ENCODE measurements at regions not wholly inside any gene's neighbourhood (a gene's known extent, or its start where the extent isn't known, plus 50 kb on each side); places are given as distances from the start of the nearest gene placed in this dataset.

- Histone ChIP-seq H3K79me2 (ENCODE audit: insufficient read depth) (no peaks in the 10 kb centered on the region), H4K20me1 (ENCODE audit: insufficient read depth) (no peaks in the 10 kb centered on the region), H3K9me3 (ENCODE audit: low read depth) (no peaks in the 10 kb centered on the region), H3K4me3 (no peak overlapping the region), H3K9me2 (ENCODE audit: insufficient read depth) (no peaks in the 10 kb centered on the region), H3K27ac (no peak overlapping the region), H3K4me2 (ENCODE audit: unreplicated experiment) (no peak overlapping the region), H3K27me3 (replicated peaks; ENCODE audit: insufficient read depth) (no peaks in the 10 kb centered on the region), H3K4me1 (ENCODE audit: insufficient read depth) (no peaks in the 10 kb centered on the region), H2AFZ (no peak overlapping the region), H3K36me3 (ENCODE audit: low read depth) (no peaks in the 10 kb centered on the region), H3F3A (ENCODE audit: insufficient read depth) (no peaks in the 10 kb centered on the region), H3K9ac (no peak overlapping the region)
- in situ Hi-C loops (cut with MboI), result no loop called here
- 31 to 35% methylated on average over 3 of the region's 3 CpGs for WGBS, 2 experiments (ENCODE audit: low coverage in 1 of 2, low lambda C conversion rate in 2 of 2, missing lambda C conversion rate in 2 of 2)
- TF ChIP-seq EZH2phosphoT487 (IDR thresholded peaks at IDR 0.05; ENCODE audit: insufficient read depth, low read depth) (no peak), EZH2 (IDR thresholded peaks at IDR 0.05; ENCODE audit: insufficient read depth, poor library complexity, severe bottlenecking) (no peak)
- DNase-seq, result no peak
Measured at GRCh38 chr2:60292242-60292641, 261.2 kb downstream of the BCL11A start.

- no peaks in the 10 kb centered on the region for H3K36me3 ChIP-seq (ENCODE audit: low read depth)
- H3K4me2 ChIP-seq (ENCODE audit: unreplicated experiment), result no peak overlapping the region
- WGBS, 2 experiments (ENCODE audit: low coverage in 1 of 2, low lambda C conversion rate in 2 of 2, missing lambda C conversion rate in 2 of 2), result 11 to 16% methylated on average over 2 of the region's 2 CpGs
- no peak overlapping the region for H2AFZ ChIP-seq
- H3K4me3 ChIP-seq, result no peak overlapping the region
- H3K9me3 ChIP-seq (ENCODE audit: low read depth), result no peaks in the 10 kb centered on the region
- no peaks in the 10 kb centered on the region for H3K79me2 ChIP-seq (ENCODE audit: insufficient read depth)
- no peak overlapping the region for H3K27ac ChIP-seq
- in situ Hi-C loops (cut with MboI), result no loop called here
- no peak for TF ChIP-seq EZH2phosphoT487 (IDR thresholded peaks at IDR 0.05; ENCODE audit: insufficient read depth, low read depth)
- no peak for TF ChIP-seq EZH2 (IDR thresholded peaks at IDR 0.05; ENCODE audit: insufficient read depth, poor library complexity, severe bottlenecking)
- no peak for DNase-seq
- H3K4me1 ChIP-seq (ENCODE audit: insufficient read depth), result no peaks in the 10 kb centered on the region
- no peak overlapping the region for H3K9ac ChIP-seq
- no peaks in the 10 kb centered on the region for H3K9me2 ChIP-seq (ENCODE audit: insufficient read depth)
- no peaks in the 10 kb centered on the region for H4K20me1 ChIP-seq (ENCODE audit: insufficient read depth)
- H3F3A ChIP-seq (ENCODE audit: insufficient read depth), result no peaks in the 10 kb centered on the region
- no peaks in the 10 kb centered on the region for H3K27me3 ChIP-seq (replicated peaks; ENCODE audit: insufficient read depth)
Measured at GRCh38 chr2:60290509-60290908, 262.9 kb downstream of the BCL11A start.

DNA sequence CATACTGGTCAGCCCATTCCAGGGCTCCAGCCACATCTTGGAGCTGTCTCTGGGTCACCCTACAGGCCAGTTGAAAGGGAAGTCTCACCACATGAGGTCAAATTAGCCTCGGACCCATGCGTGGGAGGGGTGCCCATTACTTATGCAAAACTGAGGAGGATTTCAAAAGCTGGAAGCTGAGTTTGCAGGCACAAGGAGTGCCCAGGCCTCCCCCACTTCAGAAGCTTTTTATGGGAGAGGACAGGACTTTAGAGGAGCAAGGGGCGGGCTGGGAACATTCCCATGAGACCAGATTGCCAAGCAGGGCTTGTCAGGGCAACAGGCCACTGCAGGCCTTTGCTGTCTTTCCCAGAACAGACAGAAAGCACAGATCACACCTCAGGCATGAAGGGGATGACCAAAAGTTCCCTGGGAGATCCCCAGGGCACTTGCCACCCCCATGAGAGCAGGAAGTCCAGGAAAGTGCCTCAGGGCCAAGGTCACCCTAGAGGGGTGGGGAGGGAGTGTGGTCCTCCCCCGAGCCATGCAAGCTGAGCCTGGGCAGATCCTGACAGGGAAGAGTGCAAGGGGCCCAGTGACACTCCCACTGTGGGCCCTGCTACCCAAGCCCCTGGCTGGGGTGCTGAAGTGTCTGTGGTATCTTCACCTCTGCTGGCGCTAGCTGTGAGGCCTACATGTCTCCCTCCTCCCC is 267.7 kb downstream of the BCL11A start:
- Histone ChIP-seq H3K27me3 (replicated peaks; ENCODE audit: insufficient read depth) (no peaks in the 10 kb centered on the region), H3K79me2 (ENCODE audit: insufficient read depth) (no peaks in the 10 kb centered on the region), H2AFZ (no peak overlapping the region), H3F3A (ENCODE audit: insufficient read depth) (no peaks in the 10 kb centered on the region), H3K4me3 (no peak overlapping the region), H3K4me1 (ENCODE audit: insufficient read depth) (no peaks in the 10 kb centered on the region), H3K27ac (no peak overlapping the region), H3K9me2 (ENCODE audit: insufficient read depth) (no peaks in the 10 kb centered on the region), H3K36me3 (ENCODE audit: low read depth) (no peaks in the 10 kb centered on the region), H3K4me2 (ENCODE audit: unreplicated experiment) (no peak overlapping the region), H3K9me3 (ENCODE audit: low read depth) (no peaks in the 10 kb centered on the region), H3K9ac (no peak overlapping the region), H4K20me1 (ENCODE audit: insufficient read depth) (no peaks in the 10 kb centered on the region)
- no peak for DNase-seq
- 34 to 42% methylated on average over 5 of the region's 5 CpGs for WGBS, 2 experiments (ENCODE audit: low coverage in 1 of 2, low lambda C conversion rate in 2 of 2, missing lambda C conversion rate in 2 of 2)
- in situ Hi-C loops (cut with MboI), result no loop called here
- TF ChIP-seq EZH2phosphoT487 (IDR thresholded peaks at IDR 0.05; ENCODE audit: insufficient read depth, low read depth), result no peak
- TF ChIP-seq EZH2 (IDR thresholded peaks at IDR 0.05; ENCODE audit: insufficient read depth, poor library complexity, severe bottlenecking), result no peak

- no peaks in the 10 kb centered on the region for H3K79me2 ChIP-seq (ENCODE audit: insufficient read depth)
- in situ Hi-C loops (cut with MboI), result no loop called here
- TF ChIP-seq EZH2 (IDR thresholded peaks at IDR 0.05; ENCODE audit: insufficient read depth, poor library complexity, severe bottlenecking) (no peak), EZH2phosphoT487 (IDR thresholded peaks at IDR 0.05; ENCODE audit: insufficient read depth, low read depth) (no peak)
- no peak overlapping the region for H2AFZ ChIP-seq
- no peak overlapping the region for H3K4me3 ChIP-seq
- H3K4me2 ChIP-seq (ENCODE audit: unreplicated experiment), result no peak overlapping the region
- no peaks in the 10 kb centered on the region for H4K20me1 ChIP-seq (ENCODE audit: insufficient read depth)
- H3K9me2 ChIP-seq (ENCODE audit: insufficient read depth), result no peaks in the 10 kb centered on the region
- WGBS, 2 experiments (ENCODE audit: low coverage in 1 of 2, low lambda C conversion rate in 2 of 2, missing lambda C conversion rate in 2 of 2), result 23 to 39% methylated on average over 3 to 4 of the region's 4 CpGs
- no peaks in the 10 kb centered on the region for H3F3A ChIP-seq (ENCODE audit: insufficient read depth)
- H3K4me1 ChIP-seq (ENCODE audit: insufficient read depth), result no peaks in the 10 kb centered on the region
- no peak overlapping the region for H3K27ac ChIP-seq
- H3K9me3 ChIP-seq (ENCODE audit: low read depth), result no peaks in the 10 kb centered on the region
- no peak overlapping the region for H3K9ac ChIP-seq
- no peak for DNase-seq
- H3K36me3 ChIP-seq (ENCODE audit: low read depth), result no peaks in the 10 kb centered on the region
- no peaks in the 10 kb centered on the region for H3K27me3 ChIP-seq (replicated peaks; ENCODE audit: insufficient read depth)
Measured at GRCh38 chr2:60283626-60284025, 269.8 kb downstream of the BCL11A start.

DNA sequence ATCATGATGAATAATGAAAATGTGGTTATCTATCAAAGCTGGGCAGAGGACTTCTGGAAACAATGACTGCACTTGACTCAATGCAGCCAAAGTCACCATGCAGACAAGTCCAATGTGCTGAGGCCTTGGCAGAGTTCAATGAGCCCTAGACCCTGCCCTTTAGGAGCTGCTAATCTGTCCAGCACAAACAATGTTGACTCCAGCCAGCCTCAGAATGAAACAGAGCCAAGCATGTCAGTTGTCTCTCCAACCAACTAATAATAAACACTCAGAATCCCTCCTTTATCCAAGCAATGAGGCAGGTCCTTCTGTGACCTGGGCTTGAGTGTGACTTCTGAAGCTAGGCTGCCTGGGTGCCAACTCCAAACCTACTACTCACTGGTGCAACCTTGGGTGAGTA is 270.6 kb downstream of the BCL11A start:
- Histone ChIP-seq H3K9me2 (ENCODE audit: insufficient read depth) (no peaks in the 10 kb centered on the region), H3K9ac (no peak overlapping the region), H4K20me1 (ENCODE audit: insufficient read depth) (no peaks in the 10 kb centered on the region), H2AFZ (no peak overlapping the region), H3F3A (ENCODE audit: insufficient read depth) (no peaks in the 10 kb centered on the region), H3K4me1 (ENCODE audit: insufficient read depth) (no peaks in the 10 kb centered on the region), H3K36me3 (ENCODE audit: low read depth) (no peaks in the 10 kb centered on the region), H3K27me3 (replicated peaks; ENCODE audit: insufficient read depth) (no peaks in the 10 kb centered on the region), H3K4me3 (no peak overlapping the region), H3K79me2 (ENCODE audit: insufficient read depth) (no peaks in the 10 kb centered on the region), H3K27ac (no peak overlapping the region), H3K4me2 (ENCODE audit: unreplicated experiment) (no peak overlapping the region), H3K9me3 (ENCODE audit: low read depth) (no peaks in the 10 kb centered on the region)
- TF ChIP-seq EZH2phosphoT487 (IDR thresholded peaks at IDR 0.05; ENCODE audit: insufficient read depth, low read depth) (no peak), EZH2 (IDR thresholded peaks at IDR 0.05; ENCODE audit: insufficient read depth, poor library complexity, severe bottlenecking) (no peak)
- DNase-seq, result no peak
- in situ Hi-C loops (cut with MboI), result no loop called here

Data from GM23248 (cell line).